HS-27A (cell line): ENCODE measurements at regions not wholly inside any gene's neighbourhood (a gene's known extent, or its start where the extent isn't known, plus 50 kb on each side); places are given as distances from the start of the nearest gene placed in this dataset.

Source experiments
- DNase-seq: peaks from one replicate; pipeline ENCODE4 v3.0.0-alpha.2; 2012; ENCODE audit warnings: low read depth, missing footprints

DNA sequence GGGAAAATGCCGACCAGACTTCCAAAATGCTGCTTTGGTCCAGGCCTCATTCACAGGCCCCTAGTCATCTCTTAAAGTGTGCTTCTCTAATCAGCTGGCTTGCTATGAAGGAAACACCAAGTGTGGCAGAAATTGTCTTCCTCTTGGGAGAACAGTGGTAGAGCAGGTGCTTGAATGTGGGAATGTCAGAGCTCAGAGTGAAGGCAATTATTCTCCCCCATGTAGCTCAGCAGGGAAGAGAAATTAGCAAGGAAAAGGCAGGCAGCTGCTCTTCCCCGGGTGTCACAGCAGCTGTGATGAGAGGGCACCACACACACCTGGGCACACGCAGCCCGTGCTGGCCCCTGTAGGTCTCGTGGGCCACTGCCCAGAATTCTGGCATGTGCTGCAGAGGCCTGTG is 358.5 kb downstream of the WDR72 start:
- DNase-seq: no peak

DNA sequence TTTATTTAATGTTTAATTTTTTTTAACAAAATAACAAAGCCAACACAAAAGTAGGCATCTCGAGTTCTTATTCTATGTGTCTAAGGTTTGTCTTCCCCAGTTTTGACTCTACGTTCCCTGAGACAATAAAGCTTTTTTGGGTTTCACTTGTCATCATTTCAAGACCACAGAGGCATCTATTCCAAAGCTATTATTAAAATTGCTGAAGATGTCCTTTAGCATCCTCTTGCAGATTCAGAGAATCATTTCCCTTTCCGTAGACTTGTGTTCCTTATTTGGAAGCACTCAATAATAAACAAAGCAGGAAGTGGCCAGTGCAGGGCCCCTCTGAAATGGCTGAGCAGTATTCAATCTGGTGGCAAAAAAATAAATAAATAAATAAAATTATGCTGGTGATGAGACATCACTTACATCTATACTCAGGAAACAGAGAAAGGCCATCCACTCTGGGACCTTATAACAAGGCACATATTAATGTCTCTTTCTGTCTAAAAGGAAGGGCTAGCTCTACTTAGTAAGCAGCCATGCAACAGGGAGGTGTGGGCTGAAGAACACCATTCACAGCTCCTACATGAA is 362.3 kb downstream of the WDR72 start:
- no peak for DNase-seq

DNA sequence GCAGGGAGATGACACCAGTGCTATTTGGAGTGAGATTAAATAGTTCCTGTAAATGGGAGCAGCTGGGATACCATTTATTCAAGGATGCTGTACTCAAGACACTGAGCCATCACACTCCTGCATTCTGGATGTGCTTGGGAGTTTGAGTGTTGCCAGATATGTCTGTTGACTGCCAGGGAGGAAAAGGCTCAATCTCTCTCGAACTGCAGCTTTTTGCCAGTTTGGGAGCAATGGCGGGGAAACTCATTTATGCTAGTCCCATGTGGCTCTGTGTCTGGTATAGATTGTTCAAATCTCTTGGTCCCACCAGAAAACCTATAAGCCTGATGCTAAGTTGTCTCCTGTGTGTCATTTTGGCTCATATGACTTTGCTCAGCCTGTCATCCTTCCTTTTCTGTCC is 363.6 kb downstream of the WDR72 start:
- no peak for DNase-seq

DNA sequence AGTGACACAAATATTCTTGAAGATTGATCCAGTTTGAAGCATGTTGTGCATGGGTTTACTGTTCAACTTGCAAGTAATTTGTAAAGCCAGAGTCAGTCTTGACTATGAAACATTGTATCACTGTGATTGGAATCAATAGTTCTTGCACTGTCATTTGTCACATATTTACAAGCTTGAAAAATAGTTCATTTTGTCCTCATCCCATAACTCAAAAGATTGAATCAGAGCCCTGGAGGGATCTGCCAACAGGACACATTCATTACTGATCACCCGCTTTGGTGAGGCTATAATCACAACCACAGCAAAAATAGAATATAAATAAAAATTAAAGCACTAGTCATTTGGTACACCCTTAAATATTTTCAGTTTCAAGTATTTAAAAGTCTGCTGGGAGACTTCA is 368.9 kb downstream of the WDR72 start:
- DNase-seq: no peak

GRCh38 chr15:53389271-53390037 is 370.0 kb downstream of the WDR72 start:
- no peak for DNase-seq

GRCh38 chr15:53384417-53384816 is 375.0 kb downstream of the WDR72 start:
- no peak for DNase-seq

DNA sequence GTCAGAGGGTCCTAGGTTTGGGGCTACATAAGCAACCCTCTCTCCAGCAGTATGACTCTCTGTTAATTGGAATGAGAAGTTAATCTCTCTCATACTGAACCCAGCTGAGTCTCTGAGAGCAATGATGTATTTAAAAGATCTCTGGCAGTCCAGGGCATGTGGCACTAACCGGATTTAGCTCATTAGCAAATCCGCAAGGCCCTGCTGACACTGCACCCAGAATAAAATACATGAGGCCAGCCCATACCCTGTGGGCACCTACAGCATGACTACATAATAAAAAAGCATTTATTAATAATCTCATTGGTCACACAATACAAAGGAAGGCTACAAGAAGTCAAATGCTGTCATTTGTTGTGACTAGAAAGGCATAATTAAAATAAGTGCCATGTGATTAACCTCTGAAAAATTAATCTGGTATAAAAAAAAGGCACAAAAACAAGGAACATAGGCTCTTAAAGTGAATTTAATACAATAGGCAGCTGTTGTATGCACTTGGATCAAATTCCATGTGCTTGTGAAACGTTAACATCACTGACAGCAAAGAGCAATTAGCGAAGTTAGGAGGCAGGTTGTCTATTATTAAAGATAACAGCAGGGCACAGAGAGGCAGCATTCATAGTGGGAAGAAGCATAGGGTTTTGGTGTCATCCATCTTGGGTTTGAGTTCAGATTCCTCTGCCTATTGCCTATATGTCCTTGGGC is 381.2 kb downstream of the WDR72 start:
- no peak for DNase-seq

- DNase-seq: no peak
Observed at GRCh38 chr15:53367740-53368139, 391.7 kb downstream of the WDR72 start.

DNA sequence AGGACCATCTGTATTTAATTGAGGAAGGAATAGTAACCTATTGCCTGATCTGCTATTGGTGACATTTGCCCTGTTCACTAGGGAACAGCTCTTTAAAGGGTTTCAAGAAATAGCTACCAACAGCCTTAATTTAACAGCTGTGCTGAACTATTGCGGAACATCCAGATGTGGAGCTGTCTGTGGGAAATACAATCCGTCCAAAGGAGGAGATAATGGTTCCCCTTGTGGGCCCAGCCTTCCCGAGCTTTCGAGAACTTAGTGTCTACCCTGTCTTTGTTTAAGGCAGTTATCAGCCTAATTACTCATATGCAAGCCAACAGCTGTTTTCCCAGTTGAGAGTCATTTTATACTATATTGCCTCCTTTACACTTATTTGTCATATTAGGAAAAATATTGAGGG is 398.6 kb downstream of the WDR72 start:
- no peak for DNase-seq

DNA sequence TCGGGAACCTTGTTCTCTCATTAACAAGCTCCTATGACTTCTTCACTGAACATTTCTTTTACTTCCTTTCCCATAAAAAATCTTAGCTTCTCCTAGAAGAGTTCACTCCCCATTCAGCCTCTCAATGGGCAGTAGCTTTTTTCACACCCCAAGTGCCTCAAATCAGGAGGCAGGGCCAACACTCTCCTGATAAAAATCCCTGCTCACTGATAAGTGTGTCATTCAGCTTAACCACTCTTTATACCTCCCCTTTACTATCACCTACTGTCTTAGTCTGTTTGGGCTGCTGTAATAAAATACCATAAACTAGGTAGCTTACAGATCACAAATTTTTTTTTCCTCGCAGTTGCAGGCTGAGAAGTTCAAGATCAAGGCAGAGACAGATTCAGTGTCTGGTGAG is 400.4 kb downstream of the WDR72 start:
- no peak for DNase-seq

DNA sequence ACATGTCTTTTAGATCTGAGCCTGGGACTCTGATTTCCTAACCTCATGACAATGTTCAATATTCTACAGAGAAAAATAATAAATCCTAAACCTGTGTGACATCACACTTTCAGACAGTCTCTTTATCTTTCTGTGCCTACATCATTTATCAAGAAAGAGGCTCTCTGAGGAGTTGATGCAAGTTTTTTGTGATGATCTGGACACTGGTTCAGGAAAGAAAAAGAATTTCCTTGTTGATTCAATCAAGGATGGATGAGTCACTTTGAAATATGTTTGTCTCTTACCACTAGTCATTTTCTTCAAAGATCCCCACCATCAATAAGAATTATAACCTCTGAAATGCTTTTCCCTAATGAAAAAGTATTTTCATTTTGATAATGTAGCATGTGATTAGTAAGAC is 404.6 kb downstream of the WDR72 start:
- DNase-seq: no peak

GRCh38 chr15:53351373-53351772 is 408.1 kb downstream of the WDR72 start:
- DNase-seq: no peak

- DNase-seq: no peak
Observed at GRCh38 chr15:53346583-53346982, 412.9 kb downstream of the WDR72 start.

GRCh38 chr15:53331328-53332190 is 427.9 kb downstream of the WDR72 start:
- no peak for DNase-seq

- no peak for DNase-seq
Observed at GRCh38 chr15:53328341-53328740, 431.1 kb downstream of the WDR72 start.

DNA sequence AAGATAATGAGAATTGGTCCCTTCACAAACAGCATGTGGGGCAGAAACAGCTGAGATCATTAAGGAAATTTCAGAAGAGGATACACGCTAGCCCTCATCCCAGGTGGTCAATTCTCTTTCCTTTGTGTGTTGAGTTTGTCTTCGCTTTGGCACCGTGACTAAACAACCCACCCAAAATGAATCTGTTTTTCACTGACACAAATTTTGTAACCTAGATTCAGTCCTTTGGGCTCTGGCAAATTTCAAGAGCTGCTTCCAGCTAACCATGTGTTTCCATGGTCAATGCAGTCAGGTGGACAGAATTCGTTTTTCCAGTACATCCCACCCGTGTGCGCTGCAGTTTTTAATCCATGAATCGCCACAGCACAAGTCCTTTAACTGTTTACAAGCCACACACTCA is 435.4 kb downstream of the WDR72 start:
- no peak for DNase-seq

DNA sequence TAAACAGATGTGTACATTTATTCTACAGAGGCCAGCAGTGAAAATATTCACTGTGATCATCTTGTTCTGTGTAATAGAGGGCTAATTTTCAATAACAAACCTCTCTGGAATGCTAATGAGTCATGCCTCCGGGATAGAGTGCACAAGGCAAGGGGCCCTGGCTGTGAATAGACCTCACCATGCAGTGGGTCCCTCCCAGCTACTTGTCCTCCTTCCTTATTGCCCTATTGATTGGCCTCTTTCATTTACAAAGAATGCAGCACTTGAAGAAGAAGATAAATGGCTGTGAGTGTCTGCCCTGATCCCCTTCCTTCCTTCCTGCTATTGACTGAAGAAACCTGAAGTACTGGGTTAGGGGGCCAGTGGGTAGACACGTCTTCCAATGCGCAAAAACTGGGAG is 436.3 kb downstream of the WDR72 start:
- no peak for DNase-seq

DNA sequence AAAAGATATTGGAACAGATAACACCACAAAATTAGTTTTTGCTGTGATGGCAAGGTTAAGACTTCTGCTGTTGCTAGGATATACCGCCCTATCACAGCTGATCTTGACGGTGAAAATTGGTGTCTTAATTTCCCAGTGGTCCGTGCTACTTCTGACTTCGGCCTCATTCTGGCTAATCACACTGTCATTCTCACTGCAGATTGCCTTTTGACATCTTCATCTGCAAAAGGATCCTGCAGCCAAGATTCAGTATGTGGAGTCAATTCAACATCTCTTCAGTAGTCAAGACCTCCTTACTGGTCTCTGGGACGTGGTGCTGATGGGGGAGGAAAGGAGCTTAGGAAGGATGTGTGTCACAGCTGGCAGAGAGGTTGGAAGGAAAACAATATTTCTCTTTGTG is 438.6 kb downstream of the WDR72 start:
- no peak for DNase-seq

GRCh38 chr15:53312707-53313106 is 446.8 kb downstream of the WDR72 start:
- DNase-seq: no peak

- no peak for DNase-seq
Observed at GRCh38 chr15:53310709-53311108, 448.8 kb downstream of the WDR72 start.

GRCh38 chr15:53307952-53308624 is 451.4 kb downstream of the WDR72 start:
- DNase-seq: no peak

- no peak for DNase-seq
Observed at GRCh38 chr15:53305554-53305953, 453.9 kb downstream of the WDR72 start.
